GM18520 (cell line): ENCODE measurements at regions not wholly inside any gene's neighbourhood (a gene's known extent, or its start where the extent isn't known, plus 50 kb on each side); places are given as distances from the start of the nearest gene placed in this dataset.

Source experiments
- ATAC-seq: cut with Tn5 transposase; IDR thresholded peaks from one replicate; pipeline ENCODE4 v1.9.1; 2021; ENCODE audit not compliant: unreplicated experiment

GRCh38 chr7:25762511-25763462 lies 389.2 kb upstream of the NFE2L3 start:
- ATAC-seq: no peak

DNA sequence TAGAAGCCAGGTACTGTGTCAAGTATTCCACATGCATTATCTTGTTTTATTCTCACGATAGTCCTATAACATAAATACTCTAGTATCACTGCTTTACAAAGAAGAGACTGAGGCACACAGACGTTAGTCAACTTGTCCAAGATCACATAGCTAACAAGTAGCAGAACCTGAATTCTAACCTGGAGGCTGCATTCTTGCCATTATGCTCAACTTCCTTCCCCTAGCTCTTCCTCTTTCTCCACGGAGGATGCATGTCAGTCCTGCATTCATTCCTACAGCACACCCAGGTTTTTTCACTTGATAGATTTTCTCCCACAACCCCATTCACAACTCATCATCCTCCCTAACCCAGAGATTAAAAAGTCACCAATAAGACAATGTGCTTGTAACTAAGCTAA lies 388.5 kb upstream of the NFE2L3 start:
- no peak for ATAC-seq

DNA sequence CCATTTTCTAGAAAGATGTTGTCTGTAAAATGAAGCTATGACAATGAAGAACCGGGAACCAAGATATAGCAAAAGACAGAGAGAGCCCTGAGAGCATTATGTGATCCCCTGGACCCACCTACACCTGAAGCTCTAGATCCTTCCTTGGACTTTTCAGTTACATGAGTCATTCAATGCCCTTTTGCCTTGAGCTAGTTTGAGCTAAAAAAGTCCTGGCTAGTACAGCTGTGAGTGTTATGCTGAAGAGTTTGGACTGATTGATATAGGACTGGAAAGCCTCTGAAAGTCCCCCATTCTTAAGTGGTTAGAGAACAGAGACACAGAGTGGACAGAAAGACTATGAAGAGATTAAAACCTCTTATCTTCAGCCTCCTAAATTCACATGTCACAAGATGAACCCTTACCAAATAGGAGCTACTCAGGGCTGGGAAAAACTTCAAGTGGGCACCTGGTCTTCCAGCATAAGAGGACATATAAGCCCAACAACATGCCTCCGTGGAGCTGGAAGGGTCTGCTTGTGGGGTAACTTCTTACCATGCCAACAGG lies 386.8 kb upstream of the NFE2L3 start:
- no peak for ATAC-seq

GRCh38 chr7:25770235-25770634 lies 381.8 kb upstream of the NFE2L3 start:
- ATAC-seq: no peak

DNA sequence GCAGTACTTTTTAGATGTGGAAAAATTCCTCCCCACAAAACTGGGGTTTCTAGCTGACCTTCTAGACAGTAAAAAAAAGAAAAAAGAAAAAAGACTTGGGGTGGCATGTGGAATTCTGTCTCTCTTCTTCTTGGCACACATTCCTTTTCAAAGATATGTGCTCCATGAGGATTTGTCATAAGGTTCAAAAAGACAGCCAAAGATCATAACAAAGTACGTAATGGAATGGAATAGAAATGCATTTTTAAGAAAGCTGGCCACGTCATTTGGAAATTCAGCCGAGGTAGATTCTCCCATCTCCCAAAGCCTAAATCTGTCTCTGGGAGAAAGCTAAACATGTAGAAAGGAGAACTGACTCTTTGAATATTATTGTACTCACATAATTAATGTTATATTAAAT lies 381.3 kb upstream of the NFE2L3 start:
- no peak for ATAC-seq

DNA sequence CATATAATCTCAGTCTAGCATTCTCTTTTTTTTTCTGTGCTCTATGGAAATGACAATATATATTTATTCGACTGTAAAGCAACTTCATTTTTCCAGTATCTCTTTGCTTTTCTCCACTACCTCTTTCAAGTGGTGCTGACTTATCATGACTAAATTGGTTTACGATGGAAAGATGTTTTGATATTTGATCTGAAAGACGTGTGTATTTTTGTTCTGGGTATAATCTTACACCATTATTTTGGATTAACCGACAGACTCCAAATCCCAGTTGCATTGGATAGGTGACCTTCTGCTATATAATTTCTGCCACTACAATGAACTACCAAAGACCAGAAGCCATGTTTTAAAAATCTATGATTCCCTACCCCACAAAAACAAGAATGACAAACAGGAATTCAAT lies 380.5 kb upstream of the NFE2L3 start:
- no peak for ATAC-seq

DNA sequence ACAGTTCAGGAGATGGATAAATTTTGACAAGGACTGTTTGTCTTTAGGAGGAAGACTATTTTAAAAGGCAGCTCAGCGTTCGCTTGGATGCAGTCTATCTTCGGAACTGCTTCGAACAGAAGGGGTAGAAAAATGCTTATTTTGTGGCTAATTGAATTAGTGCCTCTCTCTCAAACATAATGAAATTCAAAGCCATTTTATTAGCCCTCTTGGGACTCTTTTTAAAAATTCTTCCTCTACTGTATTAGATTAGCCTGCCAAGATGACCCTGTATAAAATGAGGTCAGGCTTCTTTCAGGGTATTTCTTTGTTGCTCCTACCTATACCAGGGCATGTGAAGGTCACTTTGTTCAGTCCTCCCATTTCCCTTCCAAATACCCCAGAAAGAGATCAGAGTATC lies 379.2 kb upstream of the NFE2L3 start:
- ATAC-seq: no peak

DNA sequence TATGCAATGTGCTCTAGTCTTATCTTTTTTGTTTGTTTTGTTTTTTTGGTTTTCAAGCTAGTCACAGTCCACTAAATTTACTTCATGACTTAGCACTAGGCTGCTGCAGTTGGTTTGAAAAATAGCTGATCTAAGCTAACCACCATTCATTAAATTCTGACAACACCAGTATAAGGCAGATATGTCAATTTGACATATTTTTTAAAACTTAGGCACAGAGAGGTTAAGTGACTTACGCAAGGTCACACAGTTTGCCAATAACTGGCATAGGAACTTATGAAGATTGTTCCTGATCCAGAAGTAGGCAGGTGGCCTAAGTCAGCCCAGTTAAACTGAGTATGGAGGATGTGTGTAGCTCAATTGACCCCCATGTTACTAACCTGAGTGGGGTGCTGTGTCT lies 377.3 kb upstream of the NFE2L3 start:
- ATAC-seq: no peak

- ATAC-seq: no peak
These were observed 376.4 kb upstream of the NFE2L3 start for GRCh38 chr7:25775570-25775969.

- no peak for ATAC-seq
These were observed 375.8 kb upstream of the NFE2L3 start for GRCh38 chr7:25775999-25776743.

DNA sequence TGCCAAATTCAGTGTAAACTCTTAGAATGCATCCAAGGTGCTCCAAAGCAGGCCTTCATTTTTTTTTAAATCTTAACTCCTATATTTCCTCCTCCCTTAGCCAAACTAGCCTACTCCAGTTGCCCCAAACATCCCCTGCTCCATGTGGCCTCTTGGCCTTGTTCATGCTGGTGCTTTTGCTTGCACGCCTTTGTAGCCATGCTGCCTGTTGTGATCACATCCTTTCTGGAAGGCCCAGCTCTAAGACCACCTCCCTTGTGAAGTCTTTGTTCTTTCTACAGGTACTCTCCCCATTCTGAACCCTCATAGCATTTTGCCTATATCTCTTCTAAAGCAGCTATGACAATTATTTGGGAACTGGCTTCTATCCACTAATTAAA lies 375.3 kb upstream of the NFE2L3 start:
- ATAC-seq: no peak

- no peak for ATAC-seq
These were observed 373.9 kb upstream of the NFE2L3 start for GRCh38 chr7:25777969-25778708.

GRCh38 chr7:25779002-25779546 lies 372.9 kb upstream of the NFE2L3 start:
- ATAC-seq: no peak

DNA sequence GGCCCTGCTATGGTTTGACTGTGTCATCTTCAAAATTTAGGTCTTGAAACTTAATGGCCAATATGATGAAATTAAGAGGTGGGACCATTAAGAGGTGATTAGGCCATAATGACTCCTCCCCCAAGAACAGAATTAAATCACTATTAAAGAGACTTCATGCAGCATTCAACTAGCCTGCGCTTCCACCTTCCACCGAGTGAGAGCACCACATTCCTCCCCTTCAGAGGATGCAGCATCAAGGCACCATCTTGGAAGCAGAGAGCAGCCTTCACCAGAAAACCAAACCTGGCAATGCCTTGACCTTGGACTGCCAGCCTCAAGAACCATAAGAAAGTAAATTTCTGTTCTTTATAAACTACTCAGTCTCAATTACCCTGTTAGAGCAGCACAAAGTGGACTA lies 371.1 kb upstream of the NFE2L3 start:
- ATAC-seq: no peak

GRCh38 chr7:25781704-25782103 lies 370.3 kb upstream of the NFE2L3 start:
- no peak for ATAC-seq

- ATAC-seq: no peak
These were observed 365.1 kb upstream of the NFE2L3 start for GRCh38 chr7:25786936-25787335.

DNA sequence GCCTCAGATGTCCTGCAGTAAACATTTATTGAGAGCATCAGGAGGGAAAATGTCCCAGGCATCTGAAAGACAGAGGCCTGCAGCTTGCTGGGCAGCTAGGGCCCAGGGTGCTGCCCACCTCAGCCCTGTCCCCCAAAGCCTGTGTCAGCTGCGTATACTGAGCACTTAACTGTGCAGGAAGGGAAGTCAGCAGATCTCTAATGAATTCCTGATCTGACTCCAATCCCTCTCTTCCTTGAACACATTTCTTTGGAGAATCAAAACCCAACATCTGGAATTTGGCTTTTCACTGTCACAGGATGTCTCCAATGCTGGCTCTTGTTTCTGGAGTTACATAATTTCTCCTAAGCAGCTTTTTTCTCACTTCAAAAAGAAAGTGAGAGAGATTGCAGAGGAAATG lies 364.7 kb upstream of the NFE2L3 start:
- ATAC-seq: no peak

DNA sequence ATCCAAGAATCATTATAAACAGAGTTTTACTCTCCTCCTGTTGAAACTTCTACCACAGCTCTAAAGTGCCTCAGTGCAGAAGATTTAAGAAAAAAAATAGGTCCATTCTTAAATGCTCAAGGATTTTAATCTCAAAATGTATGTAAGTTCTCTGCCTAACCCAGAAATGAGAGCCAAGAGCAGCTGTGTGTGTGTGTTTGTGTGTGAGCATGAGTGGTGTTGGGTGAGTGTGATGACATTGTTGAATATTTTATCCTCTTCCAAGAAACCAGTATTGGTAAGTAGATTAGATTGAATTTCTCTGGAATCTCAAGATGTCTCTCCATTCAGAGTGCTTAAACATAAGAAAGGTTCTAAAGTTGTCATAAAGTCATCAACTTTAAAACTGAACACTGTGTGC lies 363.6 kb upstream of the NFE2L3 start:
- ATAC-seq: no peak

DNA sequence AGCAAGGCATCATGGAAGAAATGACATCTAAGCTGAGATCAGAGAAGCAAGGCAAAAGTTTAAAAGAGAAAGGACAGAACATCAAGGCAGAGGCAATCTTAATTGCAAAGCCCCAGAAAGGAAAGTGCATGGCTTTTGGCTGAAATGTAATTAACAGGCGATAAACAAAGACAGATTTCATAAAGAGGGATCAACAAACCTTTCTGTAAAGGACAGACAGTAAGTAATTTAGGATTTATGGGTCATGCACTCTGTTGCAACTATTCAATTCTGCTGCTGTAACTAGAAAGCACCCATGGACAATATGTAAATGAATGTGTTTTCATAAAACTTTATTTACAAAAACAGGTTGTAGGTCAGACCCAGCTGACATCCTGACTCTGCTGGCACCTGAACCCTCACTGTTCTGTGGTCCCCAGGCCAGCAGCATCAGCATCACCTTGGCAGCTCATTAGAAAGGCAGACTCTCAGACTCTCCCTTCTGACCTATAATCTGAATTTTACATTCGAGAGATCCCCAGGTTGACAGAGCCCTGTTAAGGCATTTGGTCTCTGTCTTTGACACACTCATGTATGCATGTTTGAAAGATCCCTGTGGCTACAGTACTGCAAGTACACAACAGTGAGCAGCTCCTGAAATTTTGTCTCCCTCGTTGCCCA lies 362.9 kb upstream of the NFE2L3 start:
- ATAC-seq: no peak
